GM12878 (cell line): ENCODE measurements at regions not wholly inside any gene's neighbourhood (a gene's known extent, or its start where the extent isn't known, plus 50 kb on each side); places are given as distances from the start of the nearest gene placed in this dataset.

Source experiments
- ATAC-seq: fragments of 200-7000 bp; cut with Tn5 transposase; 3 replicates; pipeline ENCODE4 v1.9.1; 2020; ENCODE audit warnings: mild to moderate bottlenecking, moderate library complexity
- BruUV-seq: library from RNA; stranded (reverse); fragments of 400-500 nt; replicated peaks from 2 replicates; lab custom pipeline; 2021; lab: Mats Ljungman, UMichigan
- CTCF ChIA-PET: fragments of 300-600 bp; sonication (Branson Sonifier 250); formaldehyde crosslinking; extraction: SDS; loops from one replicate; lab custom pipeline; 2021; ENCODE audit warnings: inconsistent platforms; lab: Yijun Ruan, JAX
- POLR2A ChIA-PET: fragments of 350-600 bp; formaldehyde crosslinking; extraction: SDS; loops from one replicate; lab custom pipeline; 2021; ENCODE audit warnings: inconsistent platforms; lab: Charles Lee
- RAD21 ChIA-PET: fragments of 300-600 bp; sonication (Branson Sonifier 250); formaldehyde crosslinking; loops from one replicate; lab custom pipeline; 2023; ENCODE audit warnings: antibody characterized with exemption; ENCODE audit not compliant: unreplicated experiment; lab: Charles Lee
- SMC1A ChIA-PET: fragments of 300-600 bp; sonication (Branson Sonifier 250); formaldehyde crosslinking; loops from one replicate; lab custom pipeline; 2023; ENCODE audit not compliant: unreplicated experiment, uncharacterized antibody; lab: Charles Lee
- DNase-seq: peaks from one replicate; pipeline ENCODE4 v3.0.0-alpha.2; 2011; ENCODE audit warnings: low read depth, low spot score
- FAIRE-seq: peaks from 3 replicates; lab custom pipeline; 2011; peaks lifted over from hg19 to GRCh38; lab: Jason Lieb, UNC
- H2AFZ ChIP-seq: 2 replicates; pipeline ENCODE4 v1.6.0; 2011; ENCODE audit warnings: low read depth, low read length, control low read depth; ENCODE audit not compliant: control insufficient read depth
- H3K27ac ChIP-seq: 2 replicates; pipeline ENCODE4 v1.5.1; 2011; ENCODE audit warnings: control low read depth; ENCODE audit not compliant: control insufficient read depth, insufficient read depth
- H3K27me3 ChIP-seq, 2 experiments: replicated peaks in 1 of 2; 2 replicates each; pipeline versions ENCODE4 v1.6.0 to v1.6.1; 2011; ENCODE audit warnings: low read length in 1 of 2; ENCODE audit not compliant: control insufficient read depth in 2 of 2, insufficient read depth in 2 of 2
- H3K36me3 ChIP-seq, 2 experiments: 2 replicates each; pipeline ENCODE4 v1.5.1; 2011; ENCODE audit warnings: low read length in 1 of 2; ENCODE audit not compliant: control insufficient read depth in 2 of 2, insufficient read depth in 2 of 2
- H3K4me1 ChIP-seq: 2 replicates; pipeline ENCODE4 v1.6.1; 2011; ENCODE audit warnings: mild to moderate bottlenecking, low read length, moderate library complexity, mixed read lengths; ENCODE audit not compliant: control insufficient read depth, insufficient read depth
- H3K4me2 ChIP-seq: 2 replicates; pipeline ENCODE4 v1.6.0; 2011; ENCODE audit warnings: control low read depth; ENCODE audit not compliant: control insufficient read depth, insufficient read depth
- H3K4me3 ChIP-seq: fragments of 200-600 bp; sonication (generic); 2 replicates; pipeline ENCODE4 v1.5.1; 2016
- H3K79me2 ChIP-seq: 2 replicates; pipeline ENCODE4 v1.6.0; 2011; ENCODE audit warnings: low read length; ENCODE audit not compliant: control insufficient read depth, insufficient read depth
- H3K9ac ChIP-seq: 2 replicates; pipeline ENCODE4 v1.8.0; 2011; ENCODE audit warnings: low read length, control low read depth, mixed read lengths; ENCODE audit not compliant: control insufficient read depth, insufficient read depth
- H3K9me3 ChIP-seq: replicated peaks from 3 replicates; pipeline ENCODE4 v1.5.1; 2011; ENCODE audit warnings: mild to moderate bottlenecking, low read length; ENCODE audit not compliant: control insufficient read depth, insufficient read depth
- H4K20me1 ChIP-seq: 2 replicates; pipeline ENCODE4 v1.6.0; 2011; ENCODE audit not compliant: control insufficient read depth, insufficient read depth
- CBFB ChIP-seq: IDR thresholded peaks from 2 replicates; pipeline ENCODE4 v1.6.1; 2016; ENCODE audit warnings: antibody characterized with exemption, low read depth
- CHD2 ChIP-seq: IDR thresholded peaks from 2 replicates; pipeline ENCODE4 v1.6.1; 2011; ENCODE audit warnings: low read depth, low read length, improper control_type of control experiment, borderline replicate concordance
- FOXK2 ChIP-seq: fragments of 450-650 bp; IDR thresholded peaks from 2 replicates; pipeline ENCODE4 v1.6.1; 2017; ENCODE audit warnings: mild to moderate bottlenecking, moderate library complexity
- GATAD2B ChIP-seq: fragments of 450-650 bp; conservative IDR thresholded peaks from 2 replicates; pipeline ENCODE4 v1.6.1; 2017; ENCODE audit warnings: low read depth, mild to moderate bottlenecking, moderate library complexity
- KLF5 ChIP-seq: fragments of 450-650 bp; IDR thresholded peaks from 2 replicates; pipeline ENCODE4 v1.6.1; 2014; ENCODE audit warnings: mild to moderate bottlenecking; ENCODE audit not compliant: partially characterized antibody
- MEF2A ChIP-seq: IDR thresholded peaks from 2 replicates; pipeline ENCODE4 v1.6.1; 2011; ENCODE audit warnings: low read depth, mild to moderate bottlenecking, low read length, moderate library complexity; ENCODE audit not compliant: insufficient read depth
- MTA2 ChIP-seq: fragments of 450-650 bp; IDR thresholded peaks from 2 replicates; pipeline ENCODE4 v1.6.1; 2016; ENCODE audit warnings: low read depth, mild to moderate bottlenecking, moderate library complexity
- NBN ChIP-seq: fragments of 450-650 bp; IDR thresholded peaks from 2 replicates; pipeline ENCODE4 v1.6.1; 2016
- PAX5 ChIP-seq: IDR thresholded peaks from 2 replicates; pipeline ENCODE4 v1.6.1; 2011; ENCODE audit warnings: low read depth, low read length, borderline replicate concordance
- RCOR1 ChIP-seq: conservative IDR thresholded peaks from 2 replicates; pipeline ENCODE4 v1.6.1; 2012; ENCODE audit warnings: low read depth, low read length, improper control_type of control experiment
- REST ChIP-seq: IDR thresholded peaks from 2 replicates; pipeline ENCODE4 v1.6.1; 2012; ENCODE audit warnings: mild to moderate bottlenecking, low read depth, low read length
- SIN3A ChIP-seq: IDR thresholded peaks from 2 replicates; pipeline ENCODE4 v1.6.1; 2012; ENCODE audit warnings: low read depth, low read length, improper control_type of control experiment
- SMAD1 ChIP-seq: fragments of 450-650 bp; IDR thresholded peaks from 2 replicates; pipeline ENCODE4 v1.6.1; 2018; ENCODE audit warnings: mild to moderate bottlenecking, low read depth; ENCODE audit not compliant: partially characterized antibody
- STAT1 ChIP-seq: fragments of 450-650 bp; conservative IDR thresholded peaks from 2 replicates; pipeline ENCODE4 v1.6.1; 2014; ENCODE audit warnings: antibody characterized with exemption, mild to moderate bottlenecking
- YY1 ChIP-seq: IDR thresholded peaks from 2 replicates; pipeline ENCODE4 v1.6.1; 2011; ENCODE audit warnings: low read depth, mild to moderate bottlenecking, low read length
- ZNF592 ChIP-seq: fragments of 450-650 bp; IDR thresholded peaks from 2 replicates; pipeline ENCODE4 v1.6.1; 2017; ENCODE audit warnings: mild to moderate bottlenecking, moderate library complexity
- WGBS: methylation state at CpG from one replicate; pipeline ENCODE4 v1.1.6; 2016; ENCODE audit warnings: low lambda C conversion rate; ENCODE audit not compliant: insufficient replicate concordance, insufficient coverage; ENCODE audit errors: missing lambda C conversion rate; 5-methylcytosine and 5-hydroxymethylcytosine counted together
- in situ Hi-C: fragments of 300-500 bp; cut with MboI; formaldehyde crosslinking; loops from 9 replicates; pipeline ENCODE4 v1.14.3; 2018; ENCODE audit warnings: mixed read lengths
- intact Hi-C: fragments of 100-400 bp; cut with micrococcal nuclease; formaldehyde crosslinking; loops from one replicate; pipeline ENCODE4 v1.14.2; 2022; ENCODE audit not compliant: unreplicated experiment

DNA sequence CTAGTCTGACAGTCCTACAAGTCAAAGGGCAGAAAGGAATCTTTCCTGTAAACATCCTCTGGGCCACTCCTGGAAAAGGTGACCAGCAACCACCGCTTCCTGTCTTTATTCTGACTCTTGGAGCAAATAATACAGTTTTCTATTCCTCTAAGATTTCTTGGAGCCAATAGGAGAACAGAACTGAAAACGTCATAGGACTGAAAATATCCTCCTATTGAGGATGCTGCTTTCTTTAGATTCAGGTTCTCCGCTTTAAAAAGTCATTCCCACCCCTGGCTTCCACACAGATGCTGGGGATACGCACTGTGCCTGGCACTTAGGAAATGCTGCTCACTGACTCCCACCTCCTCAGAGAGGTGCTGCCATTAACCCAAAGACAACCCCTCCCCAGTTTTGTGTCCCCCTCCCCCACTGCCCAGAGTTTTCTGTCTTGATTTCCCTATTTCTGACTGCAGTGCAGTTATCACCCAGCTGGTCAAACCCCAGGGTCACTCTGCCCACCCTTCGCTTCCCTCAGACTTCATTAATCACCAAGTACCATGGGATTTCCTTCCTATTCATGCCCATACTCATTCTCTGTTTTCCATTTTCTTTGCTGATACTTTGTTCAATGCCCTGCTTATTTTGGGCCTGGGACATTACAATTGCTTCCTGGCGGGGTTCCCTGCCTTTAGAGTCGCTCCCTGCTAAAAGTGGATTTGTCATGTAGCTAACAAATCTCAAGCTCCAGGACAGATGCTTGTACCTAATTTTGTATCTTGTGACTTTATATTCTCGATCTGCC, 82.1 kb upstream of the ARHGAP29 start:
- in situ Hi-C loops (no loop called here), intact Hi-C loops (no loop called here)
- 33% methylated on average over 8 of the region's 8 CpGs for WGBS
- ATAC-seq (no peak), DNase-seq (no peak), FAIRE-seq (no peak)
- ChIA-PET RAD21 (no interaction called here), SMC1A (interaction anchor here (0.9 kb wide), 1 partner anchor 15 kb away, joined by 3 read pairs; no protein-coding TSS in a partner anchor), CTCF (interaction anchor here (0.7 to 1.4 kb wide), 2 partner anchors 14 to 280 kb away, joined by 3 read pairs; no protein-coding TSS in a partner anchor), POLR2A (no interaction called here)
- H3K79me2 ChIP-seq = no peaks in the 10 kb centered on the region
- no peaks in the 10 kb centered on the region for H4K20me1 ChIP-seq
- H3K4me1 ChIP-seq = no peaks in the 10 kb centered on the region
- H3K9me3 ChIP-seq = no peaks in the 10 kb centered on the region
- H3K27ac ChIP-seq = no peak overlapping the region
- no peaks in the 10 kb centered on the region for H3K36me3 ChIP-seq
- no peak overlapping the region for H3K9ac ChIP-seq
- BruUV-seq = no TSS peak
- no peak overlapping the region for H3K4me2 ChIP-seq
- no peak overlapping the region for H2AFZ ChIP-seq
- H3K27me3 ChIP-seq = peaks cover 2 to 4% of the 10 kb centered on the region in 2 experiments; a peak in 2 of 4 replicates
- H3K4me3 ChIP-seq = no peak overlapping the region
- no peak for TF ChIP-seq CBFB
- no peak for TF ChIP-seq NBN
- TF ChIP-seq SMAD1 = no peak
- TF ChIP-seq KLF5 = no peak
- TF ChIP-seq REST = no peak
- TF ChIP-seq FOXK2 = no peak
- no peak for TF ChIP-seq RCOR1
- TF ChIP-seq CHD2 = no peak
- TF ChIP-seq GATAD2B = no peak
- TF ChIP-seq SIN3A = no peak
- TF ChIP-seq STAT1 = no peak
- TF ChIP-seq MEF2A = no peak
- no peak for TF ChIP-seq ZNF592
- TF ChIP-seq PAX5 = no peak
- TF ChIP-seq YY1 = no peak
- no peak for TF ChIP-seq MTA2
